Vagina (tissue), 2 donors: ENCODE measurements at regions not wholly inside any gene's neighbourhood (a gene's known extent, or its start where the extent isn't known, plus 50 kb on each side); places are given as distances from the start of the nearest gene placed in this dataset.

Experiments used
- DNase-seq, 2 donors: peaks; one replicate each; pipeline ENCODE4 v3.0.0-alpha.2; 2017; ENCODE audit errors: extremely low spot score in 2 of 2
- H3K27ac ChIP-seq: fragments of 200-600 bp; sonication (generic); one replicate; pipeline ENCODE4 v1.5.1; 2019
- H3K27me3 ChIP-seq: fragments of 200-600 bp; sonication (generic); one replicate; pipeline ENCODE4 v1.5.1; 2019
- H3K36me3 ChIP-seq, 2 donors: fragments of 200-600 bp; sonication (generic); one replicate each; pipeline ENCODE4 v1.5.1; 2017 to 2019
- H3K4me1 ChIP-seq: fragments of 200-600 bp; sonication (generic); one replicate; pipeline ENCODE4 v1.5.1; 2019
- H3K4me3 ChIP-seq, 2 donors: fragments of 200-600 bp; sonication (generic); 1 replicate in 1 of 2; 2 replicates in 1 of 2; pipeline ENCODE4 v1.5.1; 2016 to 2019
- H3K9me3 ChIP-seq: fragments of 200-600 bp; sonication (generic); one replicate; pipeline ENCODE4 v1.5.1; 2019
- POLR2A ChIP-seq, 2 donors: fragments of 450-650 bp; IDR thresholded peaks; one replicate each; pipeline ENCODE4 v1.6.1; 2017; ENCODE audit warnings: antibody characterized with exemption in 2 of 2, mild to moderate bottlenecking in 2 of 2, moderate library complexity in 2 of 2
- POLR2AphosphoS5 ChIP-seq, 2 donors: sonication (generic); formaldehyde crosslinking; IDR thresholded peaks; one replicate each; pipeline ENCODE4 v1.9.0; 2017; ENCODE audit warnings: antibody characterized with exemption in 2 of 2, mild to moderate bottlenecking in 2 of 2, low read depth in 1 of 2; ENCODE audit not compliant: insufficient read depth in 1 of 2
- intact Hi-C: fragments of 100-400 bp; cut with DNase I; formaldehyde crosslinking; loops from one replicate; pipeline ENCODE4 v1.15.1; 2023
- TF ChIP-seq, protein P1 (sequence below), 3 experiments: fragments of 450-650 bp in 2 of 3; fragments of 200-600 bp in 1 of 3; sonication (generic) in 1 of 3; IDR thresholded peaks; one replicate each; pipeline ENCODE4 v1.5.1; 2017 to 2019; ENCODE audit warnings: antibody characterized with exemption in 3 of 3, mild to moderate bottlenecking in 2 of 3, moderate library complexity in 2 of 3

DNA sequence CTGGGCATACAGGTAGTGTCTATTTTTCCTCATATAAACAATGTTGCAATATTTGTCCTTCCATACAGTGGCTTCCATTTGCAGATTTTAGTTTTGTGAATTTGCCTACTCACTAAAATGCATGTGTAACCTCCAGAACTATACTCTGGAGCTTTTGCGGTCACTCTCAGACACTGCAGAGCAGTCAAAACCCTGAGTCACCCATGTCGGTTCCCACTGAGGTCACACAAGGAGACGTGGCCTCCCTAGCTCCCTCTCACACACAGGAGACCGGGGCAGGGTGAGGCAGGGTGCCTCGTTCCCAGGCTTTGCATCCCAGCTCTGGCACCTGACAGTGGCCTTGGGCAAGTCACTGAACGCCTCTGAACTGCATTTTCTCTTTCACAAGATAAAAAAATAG, 55.5 kb upstream of the ZNF354A start:
- H3K9me3 ChIP-seq = no peaks in the 10 kb centered on the region
- no peaks in the 10 kb centered on the region for H3K36me3 ChIP-seq
- H3K27me3 ChIP-seq = no peaks in the 10 kb centered on the region
- no peak overlapping the region for H3K4me3 ChIP-seq
- no peak overlapping the region for H3K27ac ChIP-seq
- DNase-seq = no peak
- intact Hi-C loops = no loop called here
- TF ChIP-seq POLR2AphosphoS5 (IDR thresholded peaks at IDR 0.05; ENCODE audit: insufficient read depth in 1 of 2, low read depth in 1 of 2) = no peak
- TF ChIP-seq POLR2A (IDR thresholded peaks at IDR 0.05) = no peak
- TF ChIP-seq, protein P1, sequence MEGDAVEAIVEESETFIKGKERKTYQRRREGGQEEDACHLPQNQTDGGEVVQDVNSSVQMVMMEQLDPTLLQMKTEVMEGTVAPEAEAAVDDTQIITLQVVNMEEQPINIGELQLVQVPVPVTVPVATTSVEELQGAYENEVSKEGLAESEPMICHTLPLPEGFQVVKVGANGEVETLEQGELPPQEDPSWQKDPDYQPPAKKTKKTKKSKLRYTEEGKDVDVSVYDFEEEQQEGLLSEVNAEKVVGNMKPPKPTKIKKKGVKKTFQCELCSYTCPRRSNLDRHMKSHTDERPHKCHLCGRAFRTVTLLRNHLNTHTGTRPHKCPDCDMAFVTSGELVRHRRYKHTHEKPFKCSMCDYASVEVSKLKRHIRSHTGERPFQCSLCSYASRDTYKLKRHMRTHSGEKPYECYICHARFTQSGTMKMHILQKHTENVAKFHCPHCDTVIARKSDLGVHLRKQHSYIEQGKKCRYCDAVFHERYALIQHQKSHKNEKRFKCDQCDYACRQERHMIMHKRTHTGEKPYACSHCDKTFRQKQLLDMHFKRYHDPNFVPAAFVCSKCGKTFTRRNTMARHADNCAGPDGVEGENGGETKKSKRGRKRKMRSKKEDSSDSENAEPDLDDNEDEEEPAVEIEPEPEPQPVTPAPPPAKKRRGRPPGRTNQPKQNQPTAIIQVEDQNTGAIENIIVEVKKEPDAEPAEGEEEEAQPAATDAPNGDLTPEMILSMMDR (IDR thresholded peaks at IDR 0.05) = no peak
- H3K4me1 ChIP-seq = peaks cover 5% of the 10 kb centered on the region

DNA sequence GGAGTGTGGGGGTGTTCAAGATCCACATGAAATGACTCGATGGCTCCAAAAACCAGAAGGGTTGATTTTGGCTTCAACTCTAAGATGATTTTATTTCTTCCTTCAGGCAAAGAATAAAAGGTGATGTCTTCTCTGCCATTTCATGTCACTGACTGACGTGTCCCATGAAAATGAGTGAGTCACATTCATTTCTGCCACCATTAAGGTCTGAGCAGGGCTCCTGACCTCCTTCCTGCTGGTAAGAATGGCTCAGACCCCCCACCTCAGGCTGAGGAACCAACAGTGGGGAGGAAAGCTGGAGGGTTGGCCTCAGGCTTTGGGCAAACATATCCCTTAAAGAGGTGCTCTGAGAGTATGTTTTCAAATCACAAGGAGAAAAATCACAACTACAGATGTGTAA, 53.9 kb upstream of the ZNF354A start:
- Histone ChIP-seq H3K4me3 (no peak overlapping the region), H3K9me3 (no peaks in the 10 kb centered on the region), H3K36me3 (no peaks in the 10 kb centered on the region), H3K27ac (no peak overlapping the region), H3K4me1 (peaks cover 5% of the 10 kb centered on the region), H3K27me3 (no peaks in the 10 kb centered on the region)
- intact Hi-C loops = no loop called here
- TF ChIP-seq POLR2AphosphoS5 (IDR thresholded peaks at IDR 0.05; ENCODE audit: insufficient read depth in 1 of 2, low read depth in 1 of 2) (no peak), POLR2A (IDR thresholded peaks at IDR 0.05) (no peak)
- TF ChIP-seq, protein P1 (IDR thresholded peaks at IDR 0.05) = no peak
- no peak for DNase-seq

DNA sequence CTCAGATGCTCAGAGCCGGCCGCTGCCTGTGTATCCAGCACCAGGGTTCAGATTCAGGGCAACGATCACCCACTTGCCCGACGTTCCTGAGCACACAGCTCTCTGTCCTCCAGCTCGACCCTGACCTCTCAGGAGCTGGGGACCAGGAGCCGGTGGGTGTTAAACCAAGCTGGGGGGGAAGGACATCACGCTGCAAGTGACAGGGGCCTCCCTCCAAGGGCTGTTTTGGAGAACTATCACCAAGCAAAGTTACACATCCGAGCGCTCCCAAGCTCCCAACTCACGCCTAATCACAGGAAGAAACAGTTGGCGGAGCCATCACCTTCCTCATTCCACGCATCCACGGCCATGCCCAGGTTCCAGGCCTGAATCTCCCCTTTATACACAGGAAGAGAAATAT, 51.5 kb upstream of the ZNF354A start:
- H3K9me3 ChIP-seq = no peaks in the 10 kb centered on the region
- H3K27me3 ChIP-seq = no peaks in the 10 kb centered on the region
- no peaks in the 10 kb centered on the region for H3K4me1 ChIP-seq
- no peak for TF ChIP-seq POLR2AphosphoS5 (IDR thresholded peaks at IDR 0.05; ENCODE audit: insufficient read depth in 1 of 2, low read depth in 1 of 2)
- TF ChIP-seq, protein P1 (IDR thresholded peaks at IDR 0.05) = no peak
- no peak for TF ChIP-seq POLR2A (IDR thresholded peaks at IDR 0.05)
- no peak for DNase-seq
- H3K4me3 ChIP-seq = no peak overlapping the region
- no peak overlapping the region for H3K27ac ChIP-seq
- intact Hi-C loops = no loop called here
- H3K36me3 ChIP-seq = no peaks in the 10 kb centered on the region

DNA sequence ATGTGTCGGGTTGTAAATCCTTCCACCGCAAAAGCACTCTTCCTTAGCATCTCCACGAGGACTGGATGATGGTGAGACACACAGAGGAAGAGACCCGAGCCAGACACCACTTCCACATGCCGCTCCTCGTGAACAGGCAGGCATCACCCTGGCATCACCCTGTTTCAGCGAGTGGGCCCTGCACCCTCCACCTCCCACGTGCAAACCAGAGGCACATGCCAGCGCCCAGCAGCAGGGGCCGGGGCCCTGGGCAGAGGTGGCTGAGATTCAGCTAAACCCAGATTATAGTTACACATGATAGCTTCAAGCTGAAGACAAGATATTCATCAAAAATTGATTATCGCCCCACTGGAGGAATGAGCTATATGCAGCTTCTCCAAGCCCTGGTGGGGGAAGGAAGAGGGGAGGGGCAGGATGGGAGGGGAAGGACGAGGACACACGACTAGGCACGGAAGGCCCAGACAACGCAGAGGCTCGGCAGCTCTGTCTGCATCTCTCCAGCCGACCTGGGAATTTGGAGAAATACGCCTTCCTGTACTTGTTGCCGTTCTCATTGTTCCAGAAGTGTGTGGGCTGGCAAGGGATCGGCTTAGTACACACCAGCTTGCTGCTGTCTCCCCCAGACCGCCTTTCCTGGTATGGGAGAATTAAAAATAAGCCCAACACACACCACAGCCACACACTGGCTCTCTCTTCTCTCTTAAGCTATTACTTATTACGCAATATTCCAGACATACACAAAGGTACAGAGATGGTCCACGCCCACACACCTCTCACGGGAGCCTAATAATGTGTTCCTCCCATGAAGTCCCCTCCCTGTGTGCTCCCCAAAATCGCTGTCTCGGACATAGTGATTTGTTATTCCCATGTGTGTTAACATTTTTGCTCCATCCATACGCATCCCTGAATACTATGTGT, 50.4 kb upstream of the ZNF354A start:
- no peaks in the 10 kb centered on the region for H3K36me3 ChIP-seq
- TF ChIP-seq POLR2A (IDR thresholded peaks at IDR 0.05) (no peak), POLR2AphosphoS5 (IDR thresholded peaks at IDR 0.05; ENCODE audit: insufficient read depth in 1 of 2, low read depth in 1 of 2) (no peak)
- TF ChIP-seq, protein P1 (IDR thresholded peaks at IDR 0.05) = no peak
- intact Hi-C loops = no loop called here
- H3K4me3 ChIP-seq = no peak overlapping the region
- no peaks in the 10 kb centered on the region for H3K27me3 ChIP-seq
- DNase-seq = no peak
- no peaks in the 10 kb centered on the region for H3K9me3 ChIP-seq
- no peak overlapping the region for H3K27ac ChIP-seq
- no peaks in the 10 kb centered on the region for H3K4me1 ChIP-seq
